ENCODE measurements at regions not wholly inside any gene's neighbourhood (a gene's known extent, or its start where the extent isn't known, plus 50 kb on each side); places are given as distances from the start of the nearest gene placed in this dataset.

DNA sequence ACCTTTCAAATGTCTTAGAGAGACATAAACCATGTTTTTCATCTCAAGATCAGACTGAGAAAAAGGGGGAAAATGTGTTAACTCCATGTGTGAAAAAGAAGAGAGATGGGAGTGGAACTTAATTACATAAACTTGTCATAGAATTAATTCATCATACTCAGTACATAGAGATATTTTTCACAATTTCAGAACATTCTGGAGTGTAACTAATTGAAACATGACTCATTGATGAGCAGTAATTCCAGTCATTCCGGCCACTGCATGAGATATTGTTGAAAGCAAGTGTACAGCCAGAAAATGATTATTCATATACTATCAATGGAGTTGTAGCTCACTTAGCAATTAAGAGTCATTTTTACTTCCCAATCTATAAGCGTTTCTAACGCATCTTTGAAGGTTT is 739.3 kb downstream of the LTN1 start:
- TF ChIP-seq CREB1 (IDR thresholded peaks at IDR 0.05; ENCODE audit: low read depth) = no peak
- no peak for TF ChIP-seq ZBTB7A (IDR thresholded peaks at IDR 0.05; ENCODE audit: low read depth)
- no peak for TF ChIP-seq EGR1 (IDR thresholded peaks at IDR 0.05)
- no peak for TF ChIP-seq TAF1 (IDR thresholded peaks at IDR 0.05; ENCODE audit: low read depth)
- TF ChIP-seq CEBPB (IDR thresholded peaks at IDR 0.05) = no peak
- TF ChIP-seq, protein P1, sequence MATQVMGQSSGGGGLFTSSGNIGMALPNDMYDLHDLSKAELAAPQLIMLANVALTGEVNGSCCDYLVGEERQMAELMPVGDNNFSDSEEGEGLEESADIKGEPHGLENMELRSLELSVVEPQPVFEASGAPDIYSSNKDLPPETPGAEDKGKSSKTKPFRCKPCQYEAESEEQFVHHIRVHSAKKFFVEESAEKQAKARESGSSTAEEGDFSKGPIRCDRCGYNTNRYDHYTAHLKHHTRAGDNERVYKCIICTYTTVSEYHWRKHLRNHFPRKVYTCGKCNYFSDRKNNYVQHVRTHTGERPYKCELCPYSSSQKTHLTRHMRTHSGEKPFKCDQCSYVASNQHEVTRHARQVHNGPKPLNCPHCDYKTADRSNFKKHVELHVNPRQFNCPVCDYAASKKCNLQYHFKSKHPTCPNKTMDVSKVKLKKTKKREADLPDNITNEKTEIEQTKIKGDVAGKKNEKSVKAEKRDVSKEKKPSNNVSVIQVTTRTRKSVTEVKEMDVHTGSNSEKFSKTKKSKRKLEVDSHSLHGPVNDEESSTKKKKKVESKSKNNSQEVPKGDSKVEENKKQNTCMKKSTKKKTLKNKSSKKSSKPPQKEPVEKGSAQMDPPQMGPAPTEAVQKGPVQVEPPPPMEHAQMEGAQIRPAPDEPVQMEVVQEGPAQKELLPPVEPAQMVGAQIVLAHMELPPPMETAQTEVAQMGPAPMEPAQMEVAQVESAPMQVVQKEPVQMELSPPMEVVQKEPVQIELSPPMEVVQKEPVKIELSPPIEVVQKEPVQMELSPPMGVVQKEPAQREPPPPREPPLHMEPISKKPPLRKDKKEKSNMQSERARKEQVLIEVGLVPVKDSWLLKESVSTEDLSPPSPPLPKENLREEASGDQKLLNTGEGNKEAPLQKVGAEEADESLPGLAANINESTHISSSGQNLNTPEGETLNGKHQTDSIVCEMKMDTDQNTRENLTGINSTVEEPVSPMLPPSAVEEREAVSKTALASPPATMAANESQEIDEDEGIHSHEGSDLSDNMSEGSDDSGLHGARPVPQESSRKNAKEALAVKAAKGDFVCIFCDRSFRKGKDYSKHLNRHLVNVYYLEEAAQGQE (IDR thresholded peaks at IDR 0.05; ENCODE audit: low read depth) = no peak
- TF ChIP-seq YY1 (IDR thresholded peaks at IDR 0.05; ENCODE audit: low read depth) = no peak
- TF ChIP-seq, protein P2, sequence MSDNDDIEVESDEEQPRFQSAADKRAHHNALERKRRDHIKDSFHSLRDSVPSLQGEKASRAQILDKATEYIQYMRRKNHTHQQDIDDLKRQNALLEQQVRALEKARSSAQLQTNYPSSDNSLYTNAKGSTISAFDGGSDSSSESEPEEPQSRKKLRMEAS (IDR thresholded peaks at IDR 0.05) = no peak
- no peak for TF ChIP-seq TEAD4 (IDR thresholded peaks at IDR 0.05)
- no peak for TF ChIP-seq FOXM1 (IDR thresholded peaks at IDR 0.05; ENCODE audit: borderline replicate concordance, low read depth)
- TF ChIP-seq TCF12 (IDR thresholded peaks at IDR 0.05; ENCODE audit: low read depth) = no peak
- TF ChIP-seq EP300 (IDR thresholded peaks at IDR 0.05; ENCODE audit: borderline replicate concordance) = no peak
- no peak for TF ChIP-seq NFIC (IDR thresholded peaks at IDR 0.05)
- TF ChIP-seq RAD21 (IDR thresholded peaks at IDR 0.05; ENCODE audit: low read depth) = no peak
- TF ChIP-seq, protein P3, sequence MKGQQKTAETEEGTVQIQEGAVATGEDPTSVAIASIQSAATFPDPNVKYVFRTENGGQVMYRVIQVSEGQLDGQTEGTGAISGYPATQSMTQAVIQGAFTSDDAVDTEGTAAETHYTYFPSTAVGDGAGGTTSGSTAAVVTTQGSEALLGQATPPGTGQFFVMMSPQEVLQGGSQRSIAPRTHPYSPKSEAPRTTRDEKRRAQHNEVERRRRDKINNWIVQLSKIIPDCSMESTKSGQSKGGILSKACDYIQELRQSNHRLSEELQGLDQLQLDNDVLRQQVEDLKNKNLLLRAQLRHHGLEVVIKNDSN (IDR thresholded peaks at IDR 0.05) = no peak

DNA sequence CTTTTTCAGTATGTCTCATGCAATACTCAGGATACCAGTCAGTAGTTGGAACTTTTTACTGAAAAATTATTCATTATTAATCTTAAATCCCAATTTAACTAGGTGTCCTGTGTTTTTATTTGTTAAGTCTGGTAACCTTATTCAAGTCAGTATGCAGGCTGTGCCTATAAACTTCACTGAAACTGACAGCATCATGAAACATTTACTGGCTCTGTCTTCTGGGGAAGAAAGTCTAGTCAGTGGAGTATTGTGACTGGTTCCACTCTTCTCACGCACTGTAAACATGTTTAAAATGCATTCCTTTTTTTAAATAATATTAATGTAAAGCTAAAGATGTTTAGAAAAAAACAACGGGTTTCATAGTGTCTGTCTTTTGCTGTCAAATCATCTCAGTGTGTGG is 739.7 kb downstream of the LTN1 start:
- TF ChIP-seq YY1 (IDR thresholded peaks at IDR 0.05; ENCODE audit: low read depth) (no peak), CREB1 (IDR thresholded peaks at IDR 0.05; ENCODE audit: low read depth) (no peak), TCF12 (IDR thresholded peaks at IDR 0.05; ENCODE audit: low read depth) (no peak), FOXM1 (IDR thresholded peaks at IDR 0.05; ENCODE audit: borderline replicate concordance, low read depth) (no peak), TAF1 (IDR thresholded peaks at IDR 0.05; ENCODE audit: low read depth) (no peak), ZBTB7A (IDR thresholded peaks at IDR 0.05; ENCODE audit: low read depth) (no peak), CEBPB (IDR thresholded peaks at IDR 0.05) (no peak), TEAD4 (IDR thresholded peaks at IDR 0.05) (no peak), EGR1 (IDR thresholded peaks at IDR 0.05) (no peak), RAD21 (IDR thresholded peaks at IDR 0.05; ENCODE audit: low read depth) (no peak), NFIC (IDR thresholded peaks at IDR 0.05) (no peak), EP300 (IDR thresholded peaks at IDR 0.05; ENCODE audit: borderline replicate concordance) (no peak)
- TF ChIP-seq, protein P1 (IDR thresholded peaks at IDR 0.05; ENCODE audit: low read depth) = no peak
- TF ChIP-seq, protein P2 (IDR thresholded peaks at IDR 0.05) = no peak

DNA sequence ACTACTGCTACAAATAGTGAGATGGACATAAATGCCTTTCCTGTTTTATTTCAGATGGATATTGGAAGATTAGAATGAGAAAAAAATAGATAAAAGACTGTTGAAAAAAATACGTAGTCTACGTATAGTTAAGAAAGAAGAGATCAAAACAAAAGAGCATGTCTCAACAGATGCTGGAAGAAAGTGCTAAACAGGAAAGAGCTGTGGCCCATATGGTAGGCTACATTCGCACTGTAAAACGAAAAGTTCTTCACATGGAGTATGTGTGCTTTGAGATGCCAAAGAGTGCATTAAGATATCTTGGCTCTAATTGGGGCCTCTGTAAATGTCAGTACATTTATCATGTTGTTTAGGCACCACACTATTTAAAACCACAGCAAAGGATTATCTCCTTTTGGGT is 741.7 kb downstream of the LTN1 start:
- TF ChIP-seq TAF1 (IDR thresholded peaks at IDR 0.05; ENCODE audit: low read depth) = no peak
- TF ChIP-seq, protein P3 (IDR thresholded peaks at IDR 0.05) = no peak
- no peak for TF ChIP-seq NFIC (IDR thresholded peaks at IDR 0.05)
- no peak for TF ChIP-seq EP300 (IDR thresholded peaks at IDR 0.05; ENCODE audit: borderline replicate concordance)
- no peak for TF ChIP-seq CREB1 (IDR thresholded peaks at IDR 0.05; ENCODE audit: low read depth)
- no peak for TF ChIP-seq EGR1 (IDR thresholded peaks at IDR 0.05)
- TF ChIP-seq FOXM1 (IDR thresholded peaks at IDR 0.05; ENCODE audit: borderline replicate concordance, low read depth) = no peak
- TF ChIP-seq TEAD4 (IDR thresholded peaks at IDR 0.05) = no peak
- TF ChIP-seq ZBTB7A (IDR thresholded peaks at IDR 0.05; ENCODE audit: low read depth) = no peak
- no peak for TF ChIP-seq TCF12 (IDR thresholded peaks at IDR 0.05; ENCODE audit: low read depth)
- TF ChIP-seq, protein P1 (IDR thresholded peaks at IDR 0.05; ENCODE audit: low read depth) = no peak
- TF ChIP-seq RAD21 (IDR thresholded peaks at IDR 0.05; ENCODE audit: low read depth) = no peak
- TF ChIP-seq, protein P2 (IDR thresholded peaks at IDR 0.05) = no peak
- no peak for TF ChIP-seq CEBPB (IDR thresholded peaks at IDR 0.05)
- no peak for TF ChIP-seq YY1 (IDR thresholded peaks at IDR 0.05; ENCODE audit: low read depth)

DNA sequence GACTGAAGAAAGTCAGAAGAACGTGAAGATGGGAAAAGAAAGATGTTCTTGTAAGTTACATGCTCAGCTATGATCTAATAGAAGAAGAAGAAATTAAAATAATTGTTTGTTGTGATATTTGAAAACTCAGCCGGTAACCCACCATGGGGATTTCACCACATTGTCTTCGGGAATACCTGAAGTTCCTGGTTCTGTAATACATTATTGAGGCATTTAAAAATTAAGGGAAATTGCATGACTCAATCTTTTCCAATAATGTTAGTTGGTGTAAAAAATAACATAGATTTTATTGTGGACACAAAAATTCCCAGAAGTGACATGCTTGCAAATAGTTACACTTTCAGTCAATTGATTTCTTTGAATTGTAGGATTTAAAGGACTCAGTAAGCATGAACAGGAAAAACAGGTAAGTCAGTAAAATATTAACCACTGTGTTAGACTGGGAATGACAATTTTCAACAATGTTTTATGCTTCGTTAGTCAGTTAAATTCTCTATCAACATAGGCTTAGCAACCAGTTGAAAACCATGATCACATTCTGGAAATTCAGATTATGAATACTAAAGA is 745.1 kb downstream of the LTN1 start:
- TF ChIP-seq CEBPB (IDR thresholded peaks at IDR 0.05) (no peak), FOXM1 (IDR thresholded peaks at IDR 0.05; ENCODE audit: borderline replicate concordance, low read depth) (no peak), EGR1 (IDR thresholded peaks at IDR 0.05) (no peak), NFIC (IDR thresholded peaks at IDR 0.05) (no peak), YY1 (IDR thresholded peaks at IDR 0.05; ENCODE audit: low read depth) (no peak), EP300 (IDR thresholded peaks at IDR 0.05; ENCODE audit: borderline replicate concordance) (no peak)
- TF ChIP-seq, protein P3 (IDR thresholded peaks at IDR 0.05) = no peak
- TF ChIP-seq, protein P1 (IDR thresholded peaks at IDR 0.05; ENCODE audit: low read depth) = no peak

All from Ishikawa (cell line).